Panc1 (cell line): ENCODE measurements at regions not wholly inside any gene's neighbourhood (a gene's known extent, or its start where the extent isn't known, plus 50 kb on each side); places are given as distances from the start of the nearest gene placed in this dataset.

Experiments
- ATAC-seq: fragments of 200-7000 bp; cut with Tn5 transposase; 2 replicates; pipeline ENCODE4 v1.9.1; 2020; ENCODE audit warnings: mild to moderate bottlenecking, moderate library complexity
- BruUV-seq: library from RNA; stranded (reverse); fragments of 400-500 nt; replicated peaks from 2 replicates; lab custom pipeline; 2021; lab: Mats Ljungman, UMichigan
- CTCF ChIA-PET: fragments of 300-600 bp; sonication (Branson Sonifier 250); formaldehyde crosslinking; loops from one replicate; lab custom pipeline; 2022; ENCODE audit warnings: antibody characterized with exemption; lab: Charles Lee
- POLR2A ChIA-PET: fragments of 300-600 bp; sonication (Branson Sonifier 250); formaldehyde crosslinking; loops from one replicate; lab custom pipeline; 2022; ENCODE audit warnings: antibody characterized with exemption; lab: Charles Lee
- DNase-seq: peaks from one replicate; pipeline ENCODE4 v3.0.0-alpha.2; 2010; ENCODE audit warnings: low read depth, low spot score
- H3K27ac ChIP-seq: 2 replicates; pipeline ENCODE4 v1.5.1; 2011; ENCODE audit warnings: mild to moderate bottlenecking, low read length, inconsistent platforms
- H3K27me3 ChIP-seq: fragments of 200-500 bp; sonication (Bioruptor generic); 2 replicates; pipeline ENCODE4 v1.6.0; 2014; ENCODE audit warnings: low read length, inconsistent platforms; ENCODE audit not compliant: control insufficient read depth, insufficient read depth
- H3K36me3 ChIP-seq: fragments of 200-500 bp; sonication (Bioruptor generic); 2 replicates; pipeline ENCODE4 v1.5.1; 2014; ENCODE audit warnings: inconsistent platforms, mild to moderate bottlenecking, low read length, moderate library complexity; ENCODE audit not compliant: control insufficient read depth, insufficient read depth
- H3K4me1 ChIP-seq: 2 replicates; pipeline ENCODE4 v1.5.1; 2011; ENCODE audit warnings: inconsistent platforms, mild to moderate bottlenecking, low read length, moderate library complexity; ENCODE audit not compliant: control insufficient read depth, insufficient read depth
- H3K4me3 ChIP-seq, 2 experiments: 2 replicates each; pipeline ENCODE4 v1.5.1; 2011 to 2012; ENCODE audit warnings: low read depth in 2 of 2, low read length in 2 of 2, mild to moderate bottlenecking in 2 of 2, inconsistent platforms in 1 of 2, moderate library complexity in 1 of 2
- H3K9me3 ChIP-seq: fragments of 200-500 bp; sonication (Bioruptor generic); 2 replicates; pipeline ENCODE4 v1.5.1; 2014; ENCODE audit warnings: low read depth, mild to moderate bottlenecking, inconsistent platforms, low read length, moderate library complexity; ENCODE audit not compliant: control insufficient read depth, insufficient read depth
- CTCF ChIP-seq: fragments of 450-650 bp; IDR thresholded peaks from 2 replicates; pipeline ENCODE4 v1.5.1; 2017; ENCODE audit warnings: mild to moderate bottlenecking
- POLR2AphosphoS5 ChIP-seq: IDR thresholded peaks from 2 replicates; pipeline ENCODE4 v1.6.1; 2012; ENCODE audit warnings: mild to moderate bottlenecking, low read depth, low read length, moderate library complexity
- SIN3A ChIP-seq: IDR thresholded peaks from 2 replicates; pipeline ENCODE4 v1.6.1; 2012; ENCODE audit warnings: low read depth, mild to moderate bottlenecking, low read length, moderate library complexity, borderline replicate concordance; ENCODE audit not compliant: insufficient read depth
- TCF7L2 ChIP-seq: IDR thresholded peaks from 2 replicates; pipeline ENCODE4 v1.6.1; 2011; ENCODE audit warnings: mild to moderate bottlenecking, low read depth, low read length, inconsistent platforms
- in situ Hi-C: cut with HindIII; loops from 2 replicates; pipeline ENCODE4 v1.10.0; 2016; ENCODE audit warnings: low sequenced_read_pairs, low pct_unique_long_range_greater_than_20kb
- intact Hi-C: fragments of 100-400 bp; cut with micrococcal nuclease; formaldehyde crosslinking; loops from one replicate; pipeline ENCODE4 v1.10.0; 2022; ENCODE audit not compliant: unreplicated experiment
- TF ChIP-seq, protein P1 (sequence below), 2 experiments: IDR thresholded peaks; 2 replicates each; pipeline ENCODE4 v1.6.1; 2011 to 2012; ENCODE audit warnings: low read depth in 2 of 2, control low read depth in 1 of 2, low read length in 1 of 2, mild to moderate bottlenecking in 1 of 2, moderate library complexity in 1 of 2; ENCODE audit not compliant: insufficient read depth in 1 of 2

GRCh38 chr6:54441687-54442248, 133.5 kb downstream of the TINAG start:
- no peak for ATAC-seq
- in situ Hi-C loops (no loop called here), intact Hi-C loops (no loop called here)
- Histone ChIP-seq H3K27ac (no peak overlapping the region), H3K9me3 (no peaks in the 10 kb centered on the region; the same call in 1 of the 2 replicates), H3K4me3 (no peak overlapping the region), H3K27me3 (no peaks in the 10 kb centered on the region), H3K4me1 (no peaks in the 10 kb centered on the region), H3K36me3 (no peaks in the 10 kb centered on the region)
- no TSS peak for BruUV-seq
- POLR2A ChIA-PET, result no interaction called here
- TF ChIP-seq, protein P1, sequence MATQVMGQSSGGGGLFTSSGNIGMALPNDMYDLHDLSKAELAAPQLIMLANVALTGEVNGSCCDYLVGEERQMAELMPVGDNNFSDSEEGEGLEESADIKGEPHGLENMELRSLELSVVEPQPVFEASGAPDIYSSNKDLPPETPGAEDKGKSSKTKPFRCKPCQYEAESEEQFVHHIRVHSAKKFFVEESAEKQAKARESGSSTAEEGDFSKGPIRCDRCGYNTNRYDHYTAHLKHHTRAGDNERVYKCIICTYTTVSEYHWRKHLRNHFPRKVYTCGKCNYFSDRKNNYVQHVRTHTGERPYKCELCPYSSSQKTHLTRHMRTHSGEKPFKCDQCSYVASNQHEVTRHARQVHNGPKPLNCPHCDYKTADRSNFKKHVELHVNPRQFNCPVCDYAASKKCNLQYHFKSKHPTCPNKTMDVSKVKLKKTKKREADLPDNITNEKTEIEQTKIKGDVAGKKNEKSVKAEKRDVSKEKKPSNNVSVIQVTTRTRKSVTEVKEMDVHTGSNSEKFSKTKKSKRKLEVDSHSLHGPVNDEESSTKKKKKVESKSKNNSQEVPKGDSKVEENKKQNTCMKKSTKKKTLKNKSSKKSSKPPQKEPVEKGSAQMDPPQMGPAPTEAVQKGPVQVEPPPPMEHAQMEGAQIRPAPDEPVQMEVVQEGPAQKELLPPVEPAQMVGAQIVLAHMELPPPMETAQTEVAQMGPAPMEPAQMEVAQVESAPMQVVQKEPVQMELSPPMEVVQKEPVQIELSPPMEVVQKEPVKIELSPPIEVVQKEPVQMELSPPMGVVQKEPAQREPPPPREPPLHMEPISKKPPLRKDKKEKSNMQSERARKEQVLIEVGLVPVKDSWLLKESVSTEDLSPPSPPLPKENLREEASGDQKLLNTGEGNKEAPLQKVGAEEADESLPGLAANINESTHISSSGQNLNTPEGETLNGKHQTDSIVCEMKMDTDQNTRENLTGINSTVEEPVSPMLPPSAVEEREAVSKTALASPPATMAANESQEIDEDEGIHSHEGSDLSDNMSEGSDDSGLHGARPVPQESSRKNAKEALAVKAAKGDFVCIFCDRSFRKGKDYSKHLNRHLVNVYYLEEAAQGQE (IDR thresholded peaks at IDR 0.05; ENCODE audit: insufficient read depth in 1 of 2, low read depth in 2 of 2, low read length in 1 of 2), result no peak
- no peak for TF ChIP-seq TCF7L2
- no peak for TF ChIP-seq SIN3A
- no peak for TF ChIP-seq CTCF
- TF ChIP-seq POLR2AphosphoS5, result no peak
- DNase-seq, result no peak
- CTCF ChIA-PET, result no interaction called here

GRCh38 chr6:54445207-54445606, 137.0 kb downstream of the TINAG start:
- DNase-seq (no peak), ATAC-seq (no peak)
- ChIA-PET POLR2A (no interaction called here), CTCF (no interaction called here)
- Histone ChIP-seq H3K4me1 (no peaks in the 10 kb centered on the region), H3K27me3 (no peaks in the 10 kb centered on the region), H3K4me3 (no peak overlapping the region), H3K27ac (no peak overlapping the region), H3K36me3 (no peaks in the 10 kb centered on the region), H3K9me3 (no peaks in the 10 kb centered on the region; the same call in 1 of the 2 replicates)
- intact Hi-C loops (no loop called here), in situ Hi-C loops (no loop called here)
- no TSS peak for BruUV-seq
- TF ChIP-seq CTCF (no peak), TCF7L2 (no peak), POLR2AphosphoS5 (no peak), SIN3A (no peak)
- TF ChIP-seq, protein P1 (IDR thresholded peaks at IDR 0.05; ENCODE audit: insufficient read depth in 1 of 2, low read depth in 2 of 2, low read length in 1 of 2), result no peak
